HCT116 (cell line): ENCODE measurements at regions not wholly inside any gene's neighbourhood (a gene's known extent, or its start where the extent isn't known, plus 50 kb on each side); places are given as distances from the start of the nearest gene placed in this dataset.

ENCODE experiments used
- ATAC-seq: fragments of 200-7000 bp; cut with Tn5 transposase; 2 replicates; pipeline ENCODE4 v1.9.1; 2020; ENCODE audit warnings: mild to moderate bottlenecking, moderate library complexity
- BruUV-seq: library from RNA; stranded (reverse); fragments of 400-500 nt; replicated peaks from 2 replicates; lab custom pipeline; 2021; lab: Mats Ljungman, UMichigan
- CTCF ChIA-PET: fragments of 300-600 bp; sonication (Branson Sonifier 250); formaldehyde crosslinking; loops from one replicate; lab custom pipeline; 2021; ENCODE audit warnings: antibody characterized with exemption; lab: Charles Lee
- POLR2A ChIA-PET: fragments of 300-600, 350-600 bp; sonication (Branson Sonifier 250); formaldehyde crosslinking; loops from one replicate; lab custom pipeline; 2021; ENCODE audit warnings: antibody characterized with exemption; lab: Charles Lee
- RAD21 ChIA-PET, 2 experiments: fragments of 300-600 bp; sonication (Branson Sonifier 250); formaldehyde crosslinking; loops; one replicate each; lab custom pipeline; 2023; ENCODE audit warnings: low total read pairs in 2 of 2; ENCODE audit not compliant: uncharacterized antibody in 2 of 2, unreplicated experiment in 2 of 2, low non-redundant PET in 1 of 2; lab: Charles Lee
- DNase-seq: peaks from one replicate; pipeline ENCODE4 v3.0.0-alpha.2; 2010; ENCODE audit warnings: low read depth, low spot score
- H2AFZ ChIP-seq: fragments of 200-600 bp; shearing (Covaris generic), sonication (generic); 2 replicates; pipeline ENCODE4 v1.6.1; 2017; ENCODE audit warnings: low read depth, mixed run types, mixed read lengths, antibody characterized with exemption, low read length; ENCODE audit not compliant: poor library complexity, severe bottlenecking
- H3K27ac ChIP-seq: 2 replicates; pipeline ENCODE4 v1.5.1; 2012; ENCODE audit warnings: low read depth, low read length
- H3K27me3 ChIP-seq: fragments of 200-600 bp; sonication (generic); 2 replicates; pipeline ENCODE4 v1.6.1; 2016; ENCODE audit warnings: mixed run types, low read length, mixed read lengths; ENCODE audit not compliant: insufficient read depth
- H3K36me3 ChIP-seq, 2 experiments: fragments of 200-500 bp in 1 of 2; fragments of 200-600 bp in 1 of 2; sonication (Bioruptor generic) in 1 of 2; sonication (generic) in 1 of 2; 2 replicates each; pipeline versions ENCODE4 v1.5.1 to v1.6.1; 2014 to 2016; ENCODE audit warnings: low read length in 2 of 2, inconsistent platforms in 1 of 2, mixed read lengths in 1 of 2, mixed run types in 1 of 2; ENCODE audit not compliant: insufficient read depth in 2 of 2, control insufficient read depth in 1 of 2
- H3K4me1 ChIP-seq, 2 experiments: fragments of 200-600 bp in 1 of 2; sonication (generic) in 1 of 2; 2 replicates each; pipeline versions ENCODE4 v1.5.1 to v1.6.1; 2012 to 2017; ENCODE audit warnings: low read length in 2 of 2, inconsistent platforms in 1 of 2, mild to moderate bottlenecking in 1 of 2, mixed read lengths in 1 of 2, mixed run types in 1 of 2, moderate library complexity in 1 of 2; ENCODE audit not compliant: insufficient read depth in 2 of 2, control insufficient read depth in 1 of 2
- H3K4me2 ChIP-seq: fragments of 200-600 bp; sonication (generic); 2 replicates; pipeline ENCODE4 v1.6.1; 2017; ENCODE audit warnings: mixed run types, low read length, mixed read lengths
- H3K4me3 ChIP-seq, 2 experiments: fragments of 200-600 bp in 1 of 2; sonication (generic) in 1 of 2; replicated peaks in 1 of 2; 2 replicates each; pipeline ENCODE4 v1.5.1; 2011 to 2016; ENCODE audit warnings: low read length in 2 of 2, control low read depth in 1 of 2, low read depth in 1 of 2, mild to moderate bottlenecking in 1 of 2, mixed read lengths in 1 of 2, mixed run types in 1 of 2
- H3K79me2 ChIP-seq: fragments of 200-600 bp; sonication (generic); 2 replicates; pipeline ENCODE4 v1.6.1; 2017; ENCODE audit warnings: mild to moderate bottlenecking, mixed run types, low read length, moderate library complexity, mixed read lengths; ENCODE audit not compliant: insufficient read depth
- H3K9ac ChIP-seq: fragments of 200-600 bp; sonication (generic); 2 replicates; pipeline ENCODE4 v1.6.1; 2016; ENCODE audit warnings: low read length, mixed read lengths
- H3K9me2 ChIP-seq: fragments of 200-600 bp; sonication (generic), shearing (Covaris generic); 2 replicates; pipeline ENCODE4 v1.6.1; 2017; ENCODE audit warnings: mixed run types, mild to moderate bottlenecking, moderate library complexity; ENCODE audit not compliant: insufficient read depth
- H3K9me3 ChIP-seq, 2 experiments: fragments of 200-500 bp in 1 of 2; fragments of 200-600 bp in 1 of 2; sonication (Bioruptor generic) in 1 of 2; sonication (generic) in 1 of 2; 2 replicates each; pipeline ENCODE4 v1.6.1; 2014 to 2017; ENCODE audit warnings: low read length in 2 of 2, mixed read lengths in 2 of 2, inconsistent platforms in 1 of 2, low read depth in 1 of 2, mild to moderate bottlenecking in 1 of 2, mixed run types in 1 of 2, moderate library complexity in 1 of 2; ENCODE audit not compliant: control insufficient read depth in 1 of 2, insufficient read depth in 1 of 2
- H4K20me1 ChIP-seq: fragments of 200-600 bp; sonication (generic), shearing (Covaris generic); 2 replicates; pipeline ENCODE4 v1.6.1; 2017; ENCODE audit warnings: mixed run types, mild to moderate bottlenecking, moderate library complexity; ENCODE audit not compliant: insufficient read depth
- ATF3 ChIP-seq: IDR thresholded peaks from 2 replicates; pipeline ENCODE4 v1.6.1; 2012
- CTCF ChIP-seq, 3 experiments: fragments of 200-600 bp in 1 of 3; sonication (generic) in 1 of 3; IDR thresholded peaks in 2 of 3; conservative IDR thresholded peaks in 1 of 3; 2 replicates each; pipeline ENCODE4 v1.5.1; 2012 to 2017; ENCODE audit warnings: low read depth in 2 of 3, low read length in 2 of 3, antibody characterized with exemption in 1 of 3, borderline replicate concordance in 1 of 3, control low read depth in 1 of 3, mild to moderate bottlenecking in 1 of 3, mixed read lengths in 1 of 3, mixed run types in 1 of 3, moderate library complexity in 1 of 3; ENCODE audit not compliant: insufficient read depth in 1 of 3
- ELF1 ChIP-seq: IDR thresholded peaks from 2 replicates; pipeline ENCODE4 v1.6.1; 2012; ENCODE audit warnings: low read depth, borderline replicate concordance
- EZH2phosphoT487 ChIP-seq: fragments of 200-600 bp; IDR thresholded peaks from 2 replicates; pipeline ENCODE4 v1.6.1; 2018; ENCODE audit warnings: antibody characterized with exemption, borderline replicate concordance
- POLR2A ChIP-seq: IDR thresholded peaks from 2 replicates; pipeline ENCODE4 v1.7.0; 2011; ENCODE audit warnings: borderline replicate concordance; ENCODE audit not compliant: insufficient read depth, insufficient read length; ENCODE audit errors: extremely low read depth
- SRF ChIP-seq: IDR thresholded peaks from 2 replicates; pipeline ENCODE4 v1.6.1; 2012; ENCODE audit warnings: low read depth
- TCF7L2 ChIP-seq: IDR thresholded peaks from 2 replicates; pipeline ENCODE4 v1.7.0; 2011; ENCODE audit warnings: borderline replicate concordance, inconsistent platforms; ENCODE audit not compliant: insufficient read depth, insufficient read length; ENCODE audit errors: extremely low read depth
- YY1 ChIP-seq: IDR thresholded peaks from 2 replicates; pipeline ENCODE4 v1.6.1; 2011; ENCODE audit warnings: low read length, low read depth, moderate library complexity, mild to moderate bottlenecking; ENCODE audit not compliant: insufficient replicate concordance; ENCODE audit errors: extremely low read depth
- intact Hi-C: fragments of 100-400 bp; cut with micrococcal nuclease; formaldehyde crosslinking; loops from 2 replicates; pipeline ENCODE4 v1.10.0; 2022

- TF ChIP-seq CTCF (IDR thresholded peaks at IDR 0.05 in 2 of 3, conservative IDR thresholded peaks at IDR 0.05 in 1 of 3; ENCODE audit: borderline replicate concordance in 1 of 3, insufficient read depth in 1 of 3, low read depth in 2 of 3, low read length in 2 of 3) (no peak), TCF7L2 (no peak), EZH2phosphoT487 (no peak), POLR2A (no peak), ELF1 (no peak)
These were observed 1030.5 kb downstream of the TLE4 start (continued) for GRCh38 chr9:80602291-80602690.

- Histone ChIP-seq H3K9ac (no peak overlapping the region), H3K79me2 (no peaks in the 10 kb centered on the region), H3K9me3 (peaks cover 0 to 7% of the 10 kb centered on the region in 2 experiments; a peak in 2 of 4 replicates), H2AFZ (no peak overlapping the region), H3K36me3 (no peaks in the 10 kb centered on the region), H3K4me1 (no peaks in the 10 kb centered on the region), H3K27ac (no peak overlapping the region), H3K9me2 (no peaks in the 10 kb centered on the region), H3K4me3 (no peak overlapping the region), H4K20me1 (no peaks in the 10 kb centered on the region), H3K27me3 (no peaks in the 10 kb centered on the region), H3K4me2 (no peak overlapping the region)
- ChIA-PET POLR2A (no interaction called here), RAD21 (no interaction called here), CTCF (no interaction called here)
- intact Hi-C loops: no loop called here
- no TSS peak for BruUV-seq
- no peak for TF ChIP-seq CTCF (IDR thresholded peaks at IDR 0.05 in 2 of 3, conservative IDR thresholded peaks at IDR 0.05 in 1 of 3; ENCODE audit: borderline replicate concordance in 1 of 3, insufficient read depth in 1 of 3, low read depth in 2 of 3, low read length in 2 of 3)
- no peak for TF ChIP-seq SRF
- no peak for TF ChIP-seq YY1
- no peak for TF ChIP-seq ATF3
- DNase-seq (no peak), ATAC-seq (no peak)
These were observed 1024.8 kb downstream of the TLE4 start for GRCh38 chr9:80596579-80596978.
